Endodermal cell (in vitro differentiated cells): ENCODE measurements at regions not wholly inside any gene's neighbourhood (a gene's known extent, or its start where the extent isn't known, plus 50 kb on each side); places are given as distances from the start of the nearest gene placed in this dataset.

ENCODE experiments used
- DNase-seq: peaks from one replicate; pipeline ENCODE4 v3.0.0-alpha.2; 2017
- H3K27ac ChIP-seq: 2 replicates; pipeline ENCODE4 v1.5.1; 2013; ENCODE audit warnings: mild to moderate bottlenecking, low read depth, low read length, moderate library complexity
- H3K27me3 ChIP-seq: 2 replicates; pipeline ENCODE4 v1.6.1; 2013; ENCODE audit warnings: mild to moderate bottlenecking, low read length, moderate library complexity; ENCODE audit not compliant: insufficient read depth, control insufficient read depth, poor library complexity, severe bottlenecking
- H3K36me3 ChIP-seq: 2 replicates; pipeline ENCODE4 v1.7.0; 2013; ENCODE audit warnings: mild to moderate bottlenecking, low read length, moderate library complexity; ENCODE audit not compliant: control insufficient read depth, insufficient read depth
- H3K4me1 ChIP-seq: one replicate; pipeline ENCODE4 v1.7.0; 2013; ENCODE audit warnings: low read length; ENCODE audit not compliant: control insufficient read depth, insufficient read depth
- H3K4me3 ChIP-seq: 2 replicates; pipeline ENCODE4 v1.5.1; 2013; ENCODE audit warnings: mild to moderate bottlenecking, low read length, moderate library complexity
- H3K9ac ChIP-seq: 2 replicates; pipeline ENCODE4 v1.6.1; 2013; ENCODE audit warnings: mild to moderate bottlenecking, low read length, moderate library complexity; ENCODE audit not compliant: poor library complexity, severe bottlenecking; ENCODE audit errors: extremely low read depth
- H3K9me3 ChIP-seq: 2 replicates; pipeline ENCODE4 v1.6.1; 2013; ENCODE audit warnings: mild to moderate bottlenecking, low read length, moderate library complexity; ENCODE audit not compliant: control insufficient read depth
- H3K27ac Mint-ChIP-seq: 2 replicates; pipeline ENCODE4 v1.8.0; 2020; ENCODE audit warnings: mixed read lengths
- H3K27me3 Mint-ChIP-seq: 2 replicates; pipeline ENCODE4 v1.8.0; 2021; ENCODE audit warnings: mild to moderate bottlenecking, mixed read lengths; ENCODE audit not compliant: insufficient read depth
- H3K36me3 Mint-ChIP-seq: 2 replicates; pipeline ENCODE4 v1.8.0; 2020; ENCODE audit warnings: low read depth, mixed read lengths
- H3K4me1 Mint-ChIP-seq: 2 replicates; pipeline ENCODE4 v1.8.0; 2020; ENCODE audit warnings: mixed read lengths
- H3K4me3 Mint-ChIP-seq: 2 replicates; pipeline ENCODE4 v1.8.0; 2020; ENCODE audit warnings: mild to moderate bottlenecking, moderate library complexity, mixed read lengths
- H3K9me3 Mint-ChIP-seq: 2 replicates; pipeline ENCODE4 v1.8.0; 2020; ENCODE audit warnings: mild to moderate bottlenecking, mixed read lengths
- CTCF ChIP-seq: fragments of 200-600 bp; sonication (generic); conservative IDR thresholded peaks from 2 replicates; pipeline ENCODE4 v1.5.0; 2021; ENCODE audit warnings: antibody characterized with exemption, mild to moderate bottlenecking
- WGBS, 2 experiments: methylation state at CpG; one replicate each; pipeline versions ENCODE4 v1.1.5 to v1.1.7; 2013; ENCODE audit warnings: missing lambda C conversion rate in 2 of 2, mixed read lengths in 1 of 2; ENCODE audit not compliant: insufficient coverage in 1 of 2, insufficient read length in 1 of 2; 5-methylcytosine and 5-hydroxymethylcytosine counted together

DNA sequence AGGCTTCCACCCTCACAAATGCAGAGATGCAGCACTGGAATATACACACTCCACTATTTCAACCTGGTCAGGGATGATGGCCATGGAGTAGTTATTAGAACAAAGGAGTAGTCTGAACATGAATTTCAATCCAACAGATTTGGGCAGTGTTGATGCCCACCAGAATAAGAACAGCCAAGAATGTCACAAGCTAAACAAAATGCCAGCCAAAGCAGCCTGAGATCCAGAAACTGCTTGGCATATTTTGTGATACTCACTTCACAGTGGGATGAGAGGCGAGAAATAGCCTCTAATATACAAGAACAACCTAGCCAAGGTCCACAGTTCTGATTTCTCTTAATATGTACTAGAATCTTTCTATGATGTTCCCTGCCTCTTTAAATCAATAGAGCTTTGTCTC is 58.6 kb upstream of the KLF7 start:
- no peak for TF ChIP-seq CTCF
- Histone ChIP-seq H3K9ac (no peak overlapping the region), H3K4me3 (no peak overlapping the region), H3K9me3 (no peaks in the 10 kb centered on the region), H3K36me3 (no peaks in the 10 kb centered on the region), H3K27me3 (no peaks in the 10 kb centered on the region), H3K4me1 (peaks cover 43% of the 10 kb centered on the region), H3K27ac (no peak overlapping the region)
- WGBS, 2 experiments: 83 to 100% methylated on average over 1 of the region's 1 CpG
- H3K27ac Mint-ChIP-seq: no peak overlapping the region
- H3K36me3 Mint-ChIP-seq: no peaks in the 10 kb centered on the region
- DNase-seq: no peak
- H3K4me1 Mint-ChIP-seq: peaks cover 65% of the 10 kb centered on the region
- H3K9me3 Mint-ChIP-seq: no peaks in the 10 kb centered on the region
- no peaks in the 10 kb centered on the region for H3K27me3 Mint-ChIP-seq
- no peak overlapping the region for H3K4me3 Mint-ChIP-seq

- Histone ChIP-seq H3K27ac (no peak overlapping the region), H3K27me3 (no peaks in the 10 kb centered on the region), H3K4me1 (peaks cover 42% of the 10 kb centered on the region), H3K9me3 (no peaks in the 10 kb centered on the region), H3K9ac (no peak overlapping the region), H3K36me3 (no peaks in the 10 kb centered on the region), H3K4me3 (no peak overlapping the region)
- no peak overlapping the region for H3K4me3 Mint-ChIP-seq
- no peaks in the 10 kb centered on the region for H3K36me3 Mint-ChIP-seq
- no peak for TF ChIP-seq CTCF
- H3K27me3 Mint-ChIP-seq: no peaks in the 10 kb centered on the region
- no peaks in the 10 kb centered on the region for H3K9me3 Mint-ChIP-seq
- WGBS, 2 experiments: 76 to 80% methylated on average over 3 to 8 of the region's 8 CpGs
- DNase-seq: no peak
- H3K27ac Mint-ChIP-seq: no peak overlapping the region
- peaks cover 60% of the 10 kb centered on the region for H3K4me1 Mint-ChIP-seq
Measured at GRCh38 chr2:207224791-207225482, 59.2 kb upstream of the KLF7 start.

DNA sequence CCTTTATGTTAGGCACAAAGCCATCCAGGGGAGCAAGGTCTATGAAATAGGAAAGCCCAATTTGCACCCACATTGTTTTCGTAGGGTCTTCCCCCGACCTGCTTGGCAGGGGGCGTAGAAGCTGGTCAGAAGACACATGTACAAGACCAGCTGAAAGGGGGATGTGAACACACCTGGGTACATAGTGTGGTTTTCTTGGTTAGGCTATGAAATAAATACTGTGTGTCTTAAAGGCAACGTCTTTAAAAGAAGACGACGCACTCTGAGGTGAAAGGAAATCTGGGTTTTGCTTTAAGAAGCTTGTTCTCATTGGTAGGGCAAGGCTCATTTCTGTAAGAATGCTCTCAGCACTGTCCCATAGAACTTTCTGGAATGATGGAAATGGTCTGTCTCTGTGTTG is 60.0 kb upstream of the KLF7 start:
- H3K4me3 Mint-ChIP-seq: no peak overlapping the region
- TF ChIP-seq CTCF: no peak
- Histone ChIP-seq H3K27ac (no peak overlapping the region), H3K9me3 (no peaks in the 10 kb centered on the region), H3K9ac (no peak overlapping the region), H3K4me1 (peaks cover 42% of the 10 kb centered on the region), H3K36me3 (no peaks in the 10 kb centered on the region), H3K27me3 (no peaks in the 10 kb centered on the region), H3K4me3 (no peak overlapping the region)
- no peaks in the 10 kb centered on the region for H3K9me3 Mint-ChIP-seq
- DNase-seq: no peak
- H3K36me3 Mint-ChIP-seq: no peaks in the 10 kb centered on the region
- 54 to 68% methylated on average over 3 to 6 of the region's 6 CpGs for WGBS, 2 experiments
- H3K4me1 Mint-ChIP-seq: peaks cover 67% of the 10 kb centered on the region
- no peaks in the 10 kb centered on the region for H3K27me3 Mint-ChIP-seq
- no peak overlapping the region for H3K27ac Mint-ChIP-seq
